ENCODE measurements at regions not wholly inside any gene's neighbourhood (a gene's known extent, or its start where the extent isn't known, plus 50 kb on each side); places are given as distances from the start of the nearest gene placed in this dataset.
"Not testable (repeated sequence)": the region's sequence is repeated elsewhere in the genome, so short reads cannot be mapped to it uniquely, and the experiment has no call there.

GRCh38 chr11:106565326-106565725 is 452.9 kb downstream of the GUCY1A2 start:
- TF ChIP-seq, protein P1, sequence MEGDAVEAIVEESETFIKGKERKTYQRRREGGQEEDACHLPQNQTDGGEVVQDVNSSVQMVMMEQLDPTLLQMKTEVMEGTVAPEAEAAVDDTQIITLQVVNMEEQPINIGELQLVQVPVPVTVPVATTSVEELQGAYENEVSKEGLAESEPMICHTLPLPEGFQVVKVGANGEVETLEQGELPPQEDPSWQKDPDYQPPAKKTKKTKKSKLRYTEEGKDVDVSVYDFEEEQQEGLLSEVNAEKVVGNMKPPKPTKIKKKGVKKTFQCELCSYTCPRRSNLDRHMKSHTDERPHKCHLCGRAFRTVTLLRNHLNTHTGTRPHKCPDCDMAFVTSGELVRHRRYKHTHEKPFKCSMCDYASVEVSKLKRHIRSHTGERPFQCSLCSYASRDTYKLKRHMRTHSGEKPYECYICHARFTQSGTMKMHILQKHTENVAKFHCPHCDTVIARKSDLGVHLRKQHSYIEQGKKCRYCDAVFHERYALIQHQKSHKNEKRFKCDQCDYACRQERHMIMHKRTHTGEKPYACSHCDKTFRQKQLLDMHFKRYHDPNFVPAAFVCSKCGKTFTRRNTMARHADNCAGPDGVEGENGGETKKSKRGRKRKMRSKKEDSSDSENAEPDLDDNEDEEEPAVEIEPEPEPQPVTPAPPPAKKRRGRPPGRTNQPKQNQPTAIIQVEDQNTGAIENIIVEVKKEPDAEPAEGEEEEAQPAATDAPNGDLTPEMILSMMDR (IDR thresholded peaks at IDR 0.05; ENCODE audit: insufficient read depth, missing control alignments), result no peak
- FAIRE-seq (no peak), DNase-seq (ENCODE audit: insufficient read length, low spot score) (no peak)

DNA sequence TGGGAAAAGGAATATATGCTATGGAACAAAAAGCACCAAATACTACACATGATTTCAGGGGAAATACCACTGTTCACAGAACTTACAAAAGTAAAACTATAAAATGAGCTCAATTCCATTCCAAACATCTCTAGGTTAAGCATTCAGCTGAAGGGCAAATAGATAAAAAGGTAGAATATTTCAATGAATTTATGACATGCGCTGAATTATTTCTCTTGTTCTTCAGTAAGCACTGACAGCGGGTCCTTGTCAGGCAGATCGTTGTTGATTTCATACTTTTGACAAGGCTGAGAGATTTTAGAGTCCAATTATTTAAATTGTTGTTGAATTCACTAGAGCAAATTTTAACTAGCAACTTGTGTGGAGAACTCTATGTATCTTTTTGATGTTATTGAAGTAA is 449.6 kb downstream of the GUCY1A2 start:
- TF ChIP-seq, protein P1 (IDR thresholded peaks at IDR 0.05; ENCODE audit: insufficient read depth, missing control alignments), result no peak
- DNase-seq (ENCODE audit: insufficient read length, low spot score), result no peak
- no peak for FAIRE-seq

DNA sequence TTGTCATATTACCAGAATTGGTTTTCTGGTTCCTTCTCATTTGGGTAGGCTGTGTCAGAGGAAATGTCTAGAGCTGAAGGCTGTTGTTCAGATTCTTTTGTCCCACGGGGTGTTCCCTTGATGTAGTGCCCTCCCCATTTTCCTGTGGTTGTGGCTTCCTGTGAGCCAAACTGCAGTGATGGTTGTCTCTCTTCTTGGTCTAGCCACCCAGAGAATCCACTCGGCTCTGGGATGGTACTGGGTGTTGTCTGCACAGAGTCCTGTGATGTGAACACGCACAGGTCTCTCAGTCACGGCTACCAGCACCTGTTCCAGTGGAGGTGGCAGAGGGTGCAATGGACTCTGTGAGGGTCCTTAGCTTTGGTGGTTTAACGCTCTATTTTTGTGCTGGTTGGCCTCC is 440.9 kb downstream of the GUCY1A2 start:
- FAIRE-seq; DNase-seq (ENCODE audit: insufficient read length, low spot score): not testable (repeated sequence)

DNA sequence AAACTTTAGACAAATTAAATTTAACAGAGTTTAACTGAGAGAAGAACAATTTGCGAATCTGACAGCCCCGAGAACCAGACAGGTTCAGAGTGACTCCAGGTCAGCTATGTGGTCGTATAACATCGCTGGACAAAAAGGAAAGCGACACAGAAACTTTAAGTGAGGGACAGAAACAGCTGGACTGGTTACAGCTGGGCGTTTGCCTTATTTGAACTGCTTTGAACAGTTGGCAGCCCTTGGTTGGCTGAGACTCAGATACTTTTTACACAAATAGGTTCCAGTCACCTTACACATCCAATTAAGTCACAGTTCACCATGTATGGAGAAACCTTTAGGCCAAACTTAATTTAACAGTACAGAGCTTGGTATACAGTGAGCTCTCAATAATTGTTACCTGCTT is 436.9 kb downstream of the GUCY1A2 start:
- FAIRE-seq (no peak), DNase-seq (ENCODE audit: insufficient read length, low spot score) (no peak)
- TF ChIP-seq, protein P1 (IDR thresholded peaks at IDR 0.05; ENCODE audit: insufficient read depth, missing control alignments), result no peak

- no peak for FAIRE-seq
- TF ChIP-seq, protein P1 (IDR thresholded peaks at IDR 0.05; ENCODE audit: insufficient read depth, missing control alignments), result peak; percentile 38
- DNase-seq (ENCODE audit: insufficient read length, low spot score), result no peak
These were observed 433.2 kb downstream of the GUCY1A2 start for GRCh38 chr11:106585061-106585460.

DNA sequence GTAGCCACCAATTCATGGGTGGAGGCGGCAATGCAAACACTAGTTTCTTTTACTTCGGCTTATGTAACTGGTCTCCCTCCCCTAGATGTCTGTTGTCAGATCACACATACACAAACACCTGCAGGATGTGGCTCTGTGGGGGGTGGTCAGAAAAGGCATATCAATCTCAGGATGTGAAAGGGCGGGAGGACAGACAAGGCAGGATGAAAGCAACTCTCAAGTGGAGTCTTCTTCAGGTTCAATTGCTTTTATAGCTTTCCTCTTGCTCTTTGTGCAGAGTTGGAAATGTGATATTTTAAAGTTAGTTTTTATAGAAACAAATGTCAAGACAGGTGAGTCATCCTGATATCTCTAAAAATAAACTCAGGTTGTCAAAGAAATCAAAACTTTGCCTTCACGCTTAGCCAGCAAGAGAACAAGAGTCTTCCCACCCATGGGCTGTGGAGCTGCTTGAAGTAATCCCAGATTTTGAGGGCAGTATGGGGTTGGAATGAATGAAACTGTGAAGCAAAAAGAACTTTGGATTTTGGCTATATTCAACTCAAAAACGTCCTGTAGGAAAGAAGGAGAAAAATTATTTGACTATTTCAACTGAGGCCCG is 423.4 kb downstream of the GUCY1A2 start:
- no peak for DNase-seq (ENCODE audit: insufficient read length, low spot score)
- FAIRE-seq, result no peak
- TF ChIP-seq, protein P1 (IDR thresholded peaks at IDR 0.05; ENCODE audit: insufficient read depth, missing control alignments), result no peak

DNA sequence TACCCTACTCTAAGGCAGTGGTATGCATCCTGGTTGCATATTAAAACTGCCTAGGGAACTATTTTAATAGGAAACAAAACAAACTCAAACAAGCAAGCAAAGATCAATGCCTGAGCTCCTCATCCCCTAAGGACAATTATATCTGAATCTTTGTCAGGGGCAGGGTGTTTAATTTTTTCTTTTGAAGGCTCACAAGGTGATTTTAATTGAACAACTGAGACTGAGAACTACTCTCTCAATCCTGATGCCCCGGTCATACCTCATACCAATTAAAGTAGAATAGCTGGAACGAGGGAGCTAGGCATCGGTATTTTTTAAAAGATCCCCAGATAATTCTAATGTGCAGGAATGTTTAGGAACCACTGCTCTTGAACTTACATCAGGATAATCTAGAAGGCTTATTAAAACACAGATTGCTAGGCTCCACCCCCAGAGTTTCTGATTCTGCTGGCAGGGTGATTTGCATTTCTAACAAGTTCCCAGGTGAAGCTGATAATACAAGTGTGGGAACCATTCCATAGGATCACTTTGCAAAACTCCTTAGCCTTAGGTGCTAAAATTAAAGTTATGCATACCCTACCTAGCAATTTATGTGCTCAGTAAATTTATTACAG is 416.5 kb downstream of the GUCY1A2 start:
- FAIRE-seq, result no peak
- TF ChIP-seq, protein P1 (IDR thresholded peaks at IDR 0.05; ENCODE audit: insufficient read depth, missing control alignments), result no peak
- DNase-seq (ENCODE audit: insufficient read length, low spot score), result no peak
